ENCODE measurements at regions not wholly inside any gene's neighbourhood (a gene's known extent, or its start where the extent isn't known, plus 50 kb on each side); places are given as distances from the start of the nearest gene placed in this dataset.

DNA sequence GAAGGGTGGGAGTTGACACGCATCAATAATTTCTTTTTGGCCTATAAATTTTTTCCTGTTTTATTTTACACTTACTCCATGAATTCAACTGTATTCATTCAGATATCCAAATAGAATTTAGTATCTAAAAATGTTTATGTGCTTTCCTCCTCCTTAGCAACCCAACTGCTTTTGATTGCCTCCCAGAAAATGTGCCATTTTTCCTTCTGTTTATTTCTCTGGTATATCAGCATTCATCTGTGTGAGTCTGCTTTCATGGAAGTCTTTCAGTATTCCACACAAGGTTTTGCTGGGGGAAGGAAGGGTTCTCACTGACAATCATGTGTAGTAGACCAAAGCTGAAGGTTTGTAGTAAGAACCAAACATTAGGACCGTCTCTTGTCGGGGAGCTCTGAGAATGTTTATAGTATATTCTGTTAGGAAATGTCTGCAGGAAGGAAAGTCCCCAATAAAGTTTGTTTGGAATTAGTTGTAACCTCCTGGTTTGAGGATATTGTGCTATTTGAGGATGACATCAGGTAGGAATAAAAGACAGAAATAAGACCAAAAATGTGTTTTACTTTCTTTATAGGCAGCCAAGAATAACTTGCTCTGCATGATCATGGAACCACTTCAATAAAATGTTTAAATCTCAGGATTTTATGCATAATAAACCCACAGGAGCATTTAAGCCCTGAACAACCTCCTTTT lies 673.6 kb upstream of the INTU start:
- no peak for DNase-seq (ENCODE audit: low read depth)
- TF ChIP-seq, protein P1, sequence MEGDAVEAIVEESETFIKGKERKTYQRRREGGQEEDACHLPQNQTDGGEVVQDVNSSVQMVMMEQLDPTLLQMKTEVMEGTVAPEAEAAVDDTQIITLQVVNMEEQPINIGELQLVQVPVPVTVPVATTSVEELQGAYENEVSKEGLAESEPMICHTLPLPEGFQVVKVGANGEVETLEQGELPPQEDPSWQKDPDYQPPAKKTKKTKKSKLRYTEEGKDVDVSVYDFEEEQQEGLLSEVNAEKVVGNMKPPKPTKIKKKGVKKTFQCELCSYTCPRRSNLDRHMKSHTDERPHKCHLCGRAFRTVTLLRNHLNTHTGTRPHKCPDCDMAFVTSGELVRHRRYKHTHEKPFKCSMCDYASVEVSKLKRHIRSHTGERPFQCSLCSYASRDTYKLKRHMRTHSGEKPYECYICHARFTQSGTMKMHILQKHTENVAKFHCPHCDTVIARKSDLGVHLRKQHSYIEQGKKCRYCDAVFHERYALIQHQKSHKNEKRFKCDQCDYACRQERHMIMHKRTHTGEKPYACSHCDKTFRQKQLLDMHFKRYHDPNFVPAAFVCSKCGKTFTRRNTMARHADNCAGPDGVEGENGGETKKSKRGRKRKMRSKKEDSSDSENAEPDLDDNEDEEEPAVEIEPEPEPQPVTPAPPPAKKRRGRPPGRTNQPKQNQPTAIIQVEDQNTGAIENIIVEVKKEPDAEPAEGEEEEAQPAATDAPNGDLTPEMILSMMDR (IDR thresholded peaks at IDR 0.05; ENCODE audit: insufficient read depth, low read depth, low read length, missing control alignments): no peak
- no peak overlapping the region for H3K4me3 ChIP-seq (ENCODE audit: low read depth, low read length)

DNA sequence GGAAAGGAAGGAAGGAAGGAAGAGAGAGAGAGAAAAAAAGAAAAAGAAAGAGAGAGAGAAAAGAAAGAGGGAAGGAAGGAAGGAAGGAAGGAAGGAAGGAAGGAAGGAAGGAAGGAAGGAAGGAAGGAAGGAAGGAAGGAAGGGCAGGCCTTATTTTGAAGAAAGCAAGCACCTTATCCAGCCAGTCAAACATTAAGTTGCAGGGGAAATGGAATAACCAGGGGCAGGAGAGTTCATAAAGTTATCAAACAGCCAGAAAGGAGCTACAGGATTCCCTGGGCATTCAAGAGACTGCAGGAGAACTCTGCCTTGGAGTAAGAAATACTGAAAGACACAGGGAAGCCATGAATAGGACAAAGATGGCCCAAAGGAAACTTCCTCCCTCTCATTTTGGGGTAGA lies 672.0 kb upstream of the INTU start:
- no peak overlapping the region for H3K4me3 ChIP-seq (ENCODE audit: low read depth, low read length)
- DNase-seq (ENCODE audit: low read depth): no peak
- TF ChIP-seq, protein P1 (IDR thresholded peaks at IDR 0.05; ENCODE audit: insufficient read depth, low read depth, low read length, missing control alignments): no peak

GRCh38 chr4:126961661-126962060 lies 671.1 kb upstream of the INTU start:
- TF ChIP-seq, protein P1 (IDR thresholded peaks at IDR 0.05; ENCODE audit: insufficient read depth, low read depth, low read length, missing control alignments): no peak
- no peak for DNase-seq (ENCODE audit: low read depth)

DNA sequence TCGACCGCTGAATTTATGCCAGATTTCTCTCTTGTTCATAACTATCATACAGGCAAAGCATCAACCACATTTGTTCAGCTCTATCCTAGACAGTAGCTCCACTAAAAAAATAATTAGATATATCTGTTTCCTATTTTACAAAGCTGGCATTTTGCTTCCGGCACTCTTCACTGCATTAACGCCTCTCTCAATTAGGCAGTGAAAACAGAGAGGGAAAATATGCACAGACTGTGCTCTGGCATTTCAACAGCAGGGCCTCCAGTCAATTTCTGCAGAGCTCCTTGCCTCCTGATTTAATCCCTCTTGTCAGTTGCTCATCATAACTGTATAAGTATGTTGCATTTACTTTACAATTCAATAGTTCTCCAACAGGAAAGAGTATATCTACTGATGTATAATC lies 666.9 kb upstream of the INTU start:
- no peak for DNase-seq (ENCODE audit: low read depth)
- no peak overlapping the region for H3K4me3 ChIP-seq (ENCODE audit: low read depth, low read length)
- TF ChIP-seq, protein P1 (IDR thresholded peaks at IDR 0.05; ENCODE audit: insufficient read depth, low read depth, low read length, missing control alignments): no peak

More at GRCh38 chr4:126961661-126962060, 671.1 kb upstream of the INTU start:
- no peak overlapping the region for H3K4me3 ChIP-seq (ENCODE audit: low read depth, low read length)

DNA sequence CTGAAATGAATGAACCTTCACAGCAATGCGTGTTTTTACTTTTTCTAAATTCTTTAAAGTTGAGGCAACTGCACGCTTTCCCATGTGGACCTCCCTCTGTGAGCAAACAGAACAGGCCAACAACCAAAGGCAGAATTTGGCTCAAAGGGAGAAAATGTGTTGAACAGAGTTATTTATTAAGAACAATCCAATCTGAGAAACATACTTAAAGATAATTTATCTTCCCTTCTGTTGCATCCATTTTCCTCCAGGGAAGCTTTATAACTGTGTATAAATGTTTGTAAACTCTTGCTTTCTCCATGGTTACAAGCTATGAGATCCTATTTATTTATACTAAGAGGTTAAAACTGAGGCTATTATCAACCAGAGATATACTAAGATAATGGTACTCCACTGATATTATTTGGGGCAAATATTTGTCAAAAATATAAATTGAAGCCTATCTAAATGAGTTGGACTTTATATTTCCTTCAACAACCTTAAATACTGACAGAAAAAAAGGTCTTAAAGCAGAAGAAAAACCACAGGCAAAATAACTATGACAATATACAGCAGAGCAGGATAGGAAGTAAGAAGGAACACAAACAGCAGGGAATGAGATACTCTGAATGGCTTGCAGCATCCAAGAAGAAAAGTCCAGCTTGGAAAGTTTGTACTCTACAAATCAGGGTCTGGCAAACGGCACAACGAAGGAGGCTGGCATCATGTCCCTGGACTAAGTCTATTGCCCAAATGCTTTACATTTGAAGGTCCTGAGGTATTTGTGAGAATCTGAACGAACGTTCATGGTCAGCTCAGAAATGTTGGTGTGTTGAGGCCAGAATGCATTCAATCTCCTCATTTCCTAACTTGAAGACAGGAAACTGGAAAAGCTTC lies 663.2 kb upstream of the INTU start:
- H3K4me3 ChIP-seq (ENCODE audit: low read depth, low read length): no peak overlapping the region
- DNase-seq (ENCODE audit: low read depth): no peak
- TF ChIP-seq, protein P1 (IDR thresholded peaks at IDR 0.05; ENCODE audit: insufficient read depth, low read depth, low read length, missing control alignments): no peak

DNA sequence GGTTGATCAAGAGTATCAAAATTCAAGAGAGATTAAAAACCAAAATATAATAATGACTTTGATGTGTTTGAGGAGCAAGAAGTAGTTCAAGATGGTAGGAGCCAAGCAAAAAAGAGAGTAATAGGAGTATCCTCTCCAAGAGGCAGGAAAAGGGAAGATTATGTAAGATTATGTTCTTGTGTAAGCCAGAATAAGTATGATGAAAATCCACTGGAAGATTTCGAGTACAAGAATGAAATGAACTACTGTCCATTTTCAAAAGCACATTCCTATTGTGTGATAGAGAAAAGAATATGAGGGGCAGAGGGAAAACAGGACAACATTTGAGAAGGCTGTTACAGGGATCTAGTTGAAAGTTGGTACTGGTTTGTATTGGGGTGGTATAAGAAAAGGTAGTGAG lies 659.6 kb upstream of the INTU start:
- TF ChIP-seq, protein P1 (IDR thresholded peaks at IDR 0.05; ENCODE audit: insufficient read depth, low read depth, low read length, missing control alignments): no peak
- DNase-seq (ENCODE audit: low read depth): no peak
- H3K4me3 ChIP-seq (ENCODE audit: low read depth, low read length): no peak overlapping the region

All from GM12865 (cell line).